Progenitor cell of endocrine pancreas (in vitro differentiated cells): ENCODE measurements at regions not wholly inside any gene's neighbourhood (a gene's known extent, or its start where the extent isn't known, plus 50 kb on each side); places are given as distances from the start of the nearest gene placed in this dataset.
"Not testable (repeated sequence)": the region's sequence is repeated elsewhere in the genome, so short reads cannot be mapped to it uniquely, and the experiment has no call there.

Source experiments
- DNase-seq: peaks from one replicate; pipeline ENCODE4 v3.0.0; 2021; ENCODE audit warnings: low spot score; ENCODE audit not compliant: unreplicated experiment
- H3K27ac Mint-ChIP-seq: 2 replicates; pipeline ENCODE4 v1.8.0; 2021; ENCODE audit warnings: mild to moderate bottlenecking, moderate library complexity, mixed read lengths
- H3K27me3 Mint-ChIP-seq: 2 replicates; pipeline ENCODE4 v1.8.0; 2021; ENCODE audit warnings: mixed read lengths
- H3K36me3 Mint-ChIP-seq: 2 replicates; pipeline ENCODE4 v1.8.0; 2022; ENCODE audit warnings: mixed read lengths; ENCODE audit not compliant: insufficient read depth
- H3K4me1 Mint-ChIP-seq: 2 replicates; pipeline ENCODE4 v1.8.0; 2021; ENCODE audit warnings: low read depth, mixed read lengths
- H3K4me3 Mint-ChIP-seq: 2 replicates; pipeline ENCODE4 v1.8.0; 2021; ENCODE audit warnings: low read depth, mild to moderate bottlenecking, moderate library complexity, mixed read lengths
- H3K9me3 Mint-ChIP-seq: 2 replicates; pipeline ENCODE4 v1.8.0; 2021; ENCODE audit warnings: low read depth, mixed read lengths
- TF ChIP-seq, protein P1 (sequence below): fragments of 200-600 bp; sonication (generic); IDR thresholded peaks from one replicate; pipeline ENCODE4 v1.5.0; 2021; ENCODE audit warnings: antibody characterized with exemption, mild to moderate bottlenecking; ENCODE audit not compliant: unreplicated experiment

DNA sequence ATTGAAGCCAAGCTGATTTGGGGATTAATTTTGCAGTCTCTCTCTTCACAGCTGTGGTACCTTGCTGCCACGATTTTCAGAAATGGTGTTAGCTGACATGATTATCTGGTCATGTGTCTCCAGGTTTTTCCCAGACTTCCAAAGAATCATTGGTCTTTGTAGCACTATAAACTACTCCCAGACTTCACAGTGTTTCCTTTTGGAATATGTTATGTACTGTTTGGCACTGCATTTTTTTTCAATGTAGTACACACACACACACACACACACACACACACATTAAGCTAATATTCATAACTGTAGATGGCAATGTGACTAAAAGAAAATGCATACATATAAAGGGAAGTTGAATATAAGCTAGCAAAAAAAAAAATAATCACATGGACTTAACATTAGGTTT, 856.6 kb upstream of the SPRY2 start:
- TF ChIP-seq, protein P1, sequence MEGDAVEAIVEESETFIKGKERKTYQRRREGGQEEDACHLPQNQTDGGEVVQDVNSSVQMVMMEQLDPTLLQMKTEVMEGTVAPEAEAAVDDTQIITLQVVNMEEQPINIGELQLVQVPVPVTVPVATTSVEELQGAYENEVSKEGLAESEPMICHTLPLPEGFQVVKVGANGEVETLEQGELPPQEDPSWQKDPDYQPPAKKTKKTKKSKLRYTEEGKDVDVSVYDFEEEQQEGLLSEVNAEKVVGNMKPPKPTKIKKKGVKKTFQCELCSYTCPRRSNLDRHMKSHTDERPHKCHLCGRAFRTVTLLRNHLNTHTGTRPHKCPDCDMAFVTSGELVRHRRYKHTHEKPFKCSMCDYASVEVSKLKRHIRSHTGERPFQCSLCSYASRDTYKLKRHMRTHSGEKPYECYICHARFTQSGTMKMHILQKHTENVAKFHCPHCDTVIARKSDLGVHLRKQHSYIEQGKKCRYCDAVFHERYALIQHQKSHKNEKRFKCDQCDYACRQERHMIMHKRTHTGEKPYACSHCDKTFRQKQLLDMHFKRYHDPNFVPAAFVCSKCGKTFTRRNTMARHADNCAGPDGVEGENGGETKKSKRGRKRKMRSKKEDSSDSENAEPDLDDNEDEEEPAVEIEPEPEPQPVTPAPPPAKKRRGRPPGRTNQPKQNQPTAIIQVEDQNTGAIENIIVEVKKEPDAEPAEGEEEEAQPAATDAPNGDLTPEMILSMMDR = no peak
- Mint-ChIP-seq H3K27ac (no peak overlapping the region), H3K4me1 (no peaks in the 10 kb centered on the region), H3K9me3 (peaks cover 7% of the 10 kb centered on the region), H3K27me3 (no peaks in the 10 kb centered on the region), H3K36me3 (peaks cover 2% of the 10 kb centered on the region), H3K4me3 (no peak overlapping the region)
- no peak for DNase-seq

DNA sequence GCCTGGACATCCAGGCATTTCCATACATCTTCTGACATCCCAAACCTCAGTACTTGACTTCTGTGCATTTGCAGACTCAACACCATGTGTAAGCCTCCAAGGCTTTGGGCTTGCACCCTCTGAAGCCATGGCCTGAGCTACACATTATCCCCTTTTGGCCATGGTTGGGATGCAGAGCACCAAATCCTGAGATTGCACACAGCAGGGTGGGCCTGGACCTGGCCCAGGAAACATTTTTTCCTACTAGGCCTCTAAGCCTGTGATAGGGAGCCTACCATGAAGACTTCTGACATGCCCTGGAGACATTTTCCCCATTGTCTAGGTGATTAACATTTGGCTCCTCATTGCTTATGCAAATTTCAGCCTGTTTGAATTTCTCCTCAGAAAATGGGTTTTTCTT, 853.4 kb upstream of the SPRY2 start:
- H3K27ac Mint-ChIP-seq = no peak overlapping the region
- TF ChIP-seq, protein P1 = no peak
- H3K4me1 Mint-ChIP-seq = no peaks in the 10 kb centered on the region
- no peak for DNase-seq
- H3K4me3 Mint-ChIP-seq = no peak overlapping the region
- peaks cover 7% of the 10 kb centered on the region for H3K9me3 Mint-ChIP-seq
- H3K27me3 Mint-ChIP-seq = no peaks in the 10 kb centered on the region
- peaks cover 2% of the 10 kb centered on the region for H3K36me3 Mint-ChIP-seq

DNA sequence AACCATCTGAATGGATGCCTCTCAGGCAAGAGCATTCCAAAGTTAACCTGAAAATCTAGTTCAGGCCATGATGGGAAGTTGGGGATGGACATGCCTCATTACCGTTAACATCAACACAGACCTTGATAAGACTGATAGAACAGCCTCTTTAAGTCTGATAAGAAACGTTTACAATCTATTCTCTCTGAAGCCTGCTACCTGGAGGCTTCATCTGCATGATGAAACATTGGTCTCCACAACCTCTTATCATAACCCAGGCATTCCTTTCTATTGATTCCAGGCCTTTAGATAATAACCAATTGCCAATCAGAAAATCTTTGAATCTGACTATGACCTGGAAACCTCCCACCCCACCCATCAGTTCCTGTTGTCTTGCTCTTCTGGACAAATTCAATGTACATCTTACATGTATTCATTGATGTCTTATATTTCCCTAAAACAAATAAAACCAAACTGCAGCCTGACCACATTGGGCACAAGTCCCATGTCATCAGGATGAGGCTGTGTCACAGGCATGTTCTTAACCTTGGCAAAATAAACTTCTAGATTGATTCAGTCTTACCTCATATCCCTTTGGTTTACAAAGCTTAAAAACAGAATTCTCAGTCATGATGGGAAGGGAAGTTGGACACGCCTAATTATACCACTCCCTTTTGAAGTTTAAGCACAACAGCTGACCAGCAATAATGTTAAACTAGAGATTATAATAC, 843.8 kb upstream of the SPRY2 start:
- Mint-ChIP-seq H3K27ac (no peak overlapping the region), H3K4me1 (peaks cover 16% of the 10 kb centered on the region), H3K36me3 (no peaks in the 10 kb centered on the region), H3K27me3 (no peaks in the 10 kb centered on the region), H3K4me3 (no peak overlapping the region), H3K9me3 (peaks cover 9% of the 10 kb centered on the region)
- DNase-seq = no peak
- TF ChIP-seq, protein P1 = no peak

DNA sequence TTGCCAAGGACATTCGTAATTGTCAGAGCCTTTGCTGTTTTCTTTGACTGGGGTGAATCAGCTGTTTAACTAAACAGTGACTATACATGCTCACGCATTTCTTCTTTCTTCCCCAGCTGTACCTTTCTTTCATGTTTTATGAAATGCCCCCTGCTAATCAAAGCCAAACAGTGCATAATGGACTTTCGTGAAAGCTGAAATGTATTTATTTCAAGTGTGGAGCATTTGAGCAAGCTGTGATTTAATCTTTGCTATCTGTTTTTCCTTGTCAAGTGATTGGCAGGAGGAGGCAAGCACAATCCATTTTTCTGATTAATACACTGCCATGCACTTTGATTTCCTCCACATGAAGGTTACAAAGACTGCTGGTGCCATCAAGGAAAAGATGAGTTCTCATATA, 831.7 kb upstream of the SPRY2 start:
- Mint-ChIP-seq H3K36me3 (no peaks in the 10 kb centered on the region), H3K9me3 (no peaks in the 10 kb centered on the region), H3K4me1 (peaks cover 20% of the 10 kb centered on the region), H3K27ac (no peak overlapping the region), H3K4me3 (no peak overlapping the region), H3K27me3 (no peaks in the 10 kb centered on the region)
- DNase-seq = no peak
- TF ChIP-seq, protein P1 = no peak

DNA sequence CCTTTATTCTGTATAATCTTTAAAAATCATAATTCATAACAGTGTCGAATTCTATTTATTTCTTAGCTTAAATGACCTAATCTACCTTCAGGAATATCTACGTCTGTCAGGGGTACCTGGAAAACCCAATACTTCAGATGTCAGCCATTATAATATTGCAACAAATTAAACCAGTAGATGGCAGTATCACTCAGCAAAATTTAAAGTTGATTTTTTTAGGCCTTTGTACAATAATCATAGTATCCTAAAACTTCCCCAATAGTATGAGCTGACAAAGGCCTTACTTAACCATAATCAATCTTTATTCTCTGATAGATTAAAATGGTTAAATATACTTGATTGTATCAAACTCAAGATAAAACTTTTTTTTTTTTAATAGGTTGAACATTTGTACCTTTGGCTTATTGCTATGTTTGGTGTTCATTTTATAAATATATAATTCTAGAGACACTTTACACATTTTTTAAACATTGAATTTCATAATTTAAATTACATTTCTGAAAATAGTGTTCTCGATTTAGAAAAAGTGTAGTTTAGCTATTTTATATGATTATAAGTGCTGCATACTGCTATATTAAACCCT, 830.2 kb upstream of the SPRY2 start:
- H3K9me3 Mint-ChIP-seq = peaks cover 5% of the 10 kb centered on the region
- peaks cover 20% of the 10 kb centered on the region for H3K4me1 Mint-ChIP-seq
- DNase-seq = no peak
- H3K27me3 Mint-ChIP-seq = no peaks in the 10 kb centered on the region
- TF ChIP-seq, protein P1 = peak; percentile 84
- no peak overlapping the region for H3K4me3 Mint-ChIP-seq
- H3K36me3 Mint-ChIP-seq = no peaks in the 10 kb centered on the region
- H3K27ac Mint-ChIP-seq = no peak overlapping the region

DNA sequence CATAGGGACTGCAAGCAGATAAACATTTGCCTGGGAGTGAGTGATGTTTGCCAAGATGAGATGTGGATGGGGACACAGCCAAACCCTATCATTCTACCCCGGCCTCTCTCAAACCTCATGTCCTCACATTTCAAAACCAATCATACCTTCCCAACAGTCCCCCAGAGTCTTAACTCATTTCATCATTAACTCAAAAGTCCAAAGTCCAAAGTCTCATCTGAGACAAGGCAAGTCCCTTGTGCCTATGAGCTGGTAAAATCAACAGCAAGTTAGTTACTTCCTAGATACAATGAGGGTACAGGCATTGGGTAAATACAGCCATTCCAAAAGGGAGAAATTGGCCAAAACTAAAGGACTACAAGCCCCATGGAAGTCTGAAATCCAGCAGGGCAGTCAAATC, 822.9 kb upstream of the SPRY2 start:
- not testable (repeated sequence) for H3K36me3 Mint-ChIP-seq, H3K27me3 Mint-ChIP-seq, H3K4me1 Mint-ChIP-seq, DNase-seq, H3K27ac Mint-ChIP-seq, H3K4me3 Mint-ChIP-seq
- peaks cover 30% of the 10 kb centered on the region for H3K9me3 Mint-ChIP-seq
